ENCODE measurements at regions not wholly inside any gene's neighbourhood (a gene's known extent, or its start where the extent isn't known, plus 50 kb on each side); places are given as distances from the start of the nearest gene placed in this dataset.

DNA sequence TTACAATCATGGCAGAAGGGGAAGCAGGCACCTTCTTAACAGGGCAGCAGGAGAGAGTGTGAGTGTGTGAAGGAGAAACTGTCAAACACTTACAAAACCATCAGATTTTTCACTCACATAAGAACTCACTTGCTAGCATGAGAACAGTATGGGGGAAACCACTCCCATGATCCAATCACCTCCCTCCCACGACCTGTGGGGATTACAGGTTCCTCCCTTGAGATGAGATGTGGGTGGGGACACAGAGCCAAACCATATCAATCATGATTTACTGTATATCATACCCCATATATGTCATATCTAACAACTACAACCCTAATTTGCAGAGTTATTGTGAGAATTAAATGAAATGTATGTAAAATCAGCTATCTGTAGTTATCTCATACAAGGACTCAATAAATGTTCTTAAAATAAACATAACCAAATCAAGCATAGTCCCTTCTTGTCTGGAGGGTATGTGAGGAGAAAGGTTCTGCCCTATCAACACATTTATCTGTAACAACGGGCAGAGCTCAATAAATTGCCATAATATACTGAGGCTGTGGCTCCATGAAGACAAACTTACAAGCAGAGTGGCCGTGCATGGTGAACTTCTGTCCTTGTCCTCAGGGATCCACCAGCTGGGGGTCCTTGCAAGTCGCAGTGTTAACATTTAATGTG, 504.7 kb downstream of the SOX2 start:
- Histone ChIP-seq H3K9me3 (ENCODE audit: control insufficient read depth, insufficient read depth, low read length) (peaks cover 10% of the 10 kb centered on the region), H2BK20ac (ENCODE audit: low read depth, low read length) (no peak overlapping the region), H3K18ac (ENCODE audit: low read depth, low read length) (no peak overlapping the region), H4K91ac (ENCODE audit: insufficient read depth, low read depth, low read length) (no peak overlapping the region), H3K23ac (ENCODE audit: low read depth, low read length) (no peak overlapping the region), H3K27ac (ENCODE audit: insufficient read depth, low read length) (no peak overlapping the region), H2AK5ac (ENCODE audit: low read depth, low read length) (no peak overlapping the region), H3K14ac (replicated peaks; ENCODE audit: low read depth, low read length) (no peak overlapping the region), H4K20me1 (ENCODE audit: insufficient read depth, low read length) (no peaks in the 10 kb centered on the region), H3K9me1 (ENCODE audit: insufficient read depth, low read length) (no peaks in the 10 kb centered on the region), H3K36me3 (ENCODE audit: control insufficient read depth, insufficient read depth, low read length) (no peaks in the 10 kb centered on the region), H4K8ac (ENCODE audit: low read depth in 2 of 2, low read length in 2 of 2) (no peak overlapping the region), H2BK120ac (ENCODE audit: low read depth, low read length) (no peak overlapping the region), H3K4me2 (ENCODE audit: low read depth, low read length) (no peak overlapping the region), H3K4ac (ENCODE audit: low read depth, low read length) (no peak overlapping the region), H4K5ac (ENCODE audit: low read depth, low read length) (no peak overlapping the region), H2BK15ac (ENCODE audit: low read depth, low read length) (no peak overlapping the region), H3K56ac (ENCODE audit: extremely low read depth, insufficient read depth, low read length) (no peak overlapping the region), H2AFZ (replicated peaks; ENCODE audit: low read length, poor library complexity) (no peak overlapping the region), H3K79me1 (ENCODE audit: low read depth in 1 of 2, low read length in 2 of 2) (no peaks in the 10 kb centered on the region), H3K27me3 (ENCODE audit: control insufficient read depth, insufficient read depth, low read length) (no peaks in the 10 kb centered on the region), H3K4me3 (ENCODE audit: insufficient read depth, low read depth, low read length) (no peak overlapping the region), H2BK5ac (ENCODE audit: low read depth, low read length, poor library complexity, severe bottlenecking) (no peak overlapping the region), H3K4me1 (ENCODE audit: control insufficient read depth, insufficient read depth, low read length) (no peaks in the 10 kb centered on the region), H2AK9ac (replicated peaks; ENCODE audit: low read depth, low read length, poor library complexity) (no peak overlapping the region), H3K9ac (ENCODE audit: low read depth, low read length) (no peak overlapping the region)
- TF ChIP-seq POLR2A (IDR thresholded peaks at IDR 0.05; ENCODE audit: low read depth, low read length) = no peak
- TF ChIP-seq RFX5 (IDR thresholded peaks at IDR 0.05; ENCODE audit: low read depth, low read length) = no peak
- TF ChIP-seq CEBPB (IDR thresholded peaks at IDR 0.05; ENCODE audit: low read depth, low read length) = no peak
- TF ChIP-seq RCOR1 (IDR thresholded peaks at IDR 0.05; ENCODE audit: insufficient replicate concordance, low read length) = no peak
- TF ChIP-seq RAD21 (IDR thresholded peaks at IDR 0.05; ENCODE audit: low read length) = no peak
- no peak for TF ChIP-seq MAZ (IDR thresholded peaks at IDR 0.05; ENCODE audit: borderline replicate concordance, low read depth, low read length)
- TF ChIP-seq CHD1 (IDR thresholded peaks at IDR 0.05; ENCODE audit: low read depth, low read length) = no peak
- no peak for TF ChIP-seq FOS (IDR thresholded peaks at IDR 0.05; ENCODE audit: low read depth, low read length)
- no peak for TF ChIP-seq NFE2L2 (IDR thresholded peaks at IDR 0.05; ENCODE audit: low read depth, low read length)
- DNase-seq (no peak), ATAC-seq (ENCODE audit: low read depth) (no peak)
- 14% methylated on average over 1 of the region's 4 CpGs; no CpG with 5 or more reads in 1 of the 2 experiments for WGBS, 2 experiments (ENCODE audit: extremely low coverage in 2 of 2, insufficient read length in 1 of 2)
- BruUV-seq (replicated peaks) = no TSS peak
- in situ Hi-C loops (cut with MboI; ENCODE audit: low sequenced_read_pairs) = no loop called here
- dilution Hi-C loops (cut with HindIII; ENCODE audit: low sequenced_read_pairs, unreplicated experiment) = no loop called here
- ChIA-PET POLR2A (ENCODE audit: unreplicated experiment) (no interaction called here), CTCF (no interaction called here)
- intact Hi-C loops (cut with micrococcal nuclease) = no loop called here
